ENCODE measurements at regions not wholly inside any gene's neighbourhood (a gene's known extent, or its start where the extent isn't known, plus 50 kb on each side); places are given as distances from the start of the nearest gene placed in this dataset.

- TF ChIP-seq CTCF (conservative IDR thresholded peaks at IDR 0.05) (no peak), EZH2 (IDR thresholded peaks at IDR 0.05; ENCODE audit: low read depth) (no peak)
Observed at GRCh38 chr3:59163953-59164352, 114.1 kb upstream of the CFAP20DC start.

Measured in PC-9 (cell line).